NCI-H345 (cell line): ENCODE measurements at regions not wholly inside any gene's neighbourhood (a gene's known extent, or its start where the extent isn't known, plus 50 kb on each side); places are given as distances from the start of the nearest gene placed in this dataset.
A peak's percentile ranks its signal among the peaks of the same experiment; 100 is the strongest.

Source experiments
- DNase-seq: peaks from one replicate; lab custom pipeline; 2025; lab: John Stamatoyannopoulos, UW

DNA sequence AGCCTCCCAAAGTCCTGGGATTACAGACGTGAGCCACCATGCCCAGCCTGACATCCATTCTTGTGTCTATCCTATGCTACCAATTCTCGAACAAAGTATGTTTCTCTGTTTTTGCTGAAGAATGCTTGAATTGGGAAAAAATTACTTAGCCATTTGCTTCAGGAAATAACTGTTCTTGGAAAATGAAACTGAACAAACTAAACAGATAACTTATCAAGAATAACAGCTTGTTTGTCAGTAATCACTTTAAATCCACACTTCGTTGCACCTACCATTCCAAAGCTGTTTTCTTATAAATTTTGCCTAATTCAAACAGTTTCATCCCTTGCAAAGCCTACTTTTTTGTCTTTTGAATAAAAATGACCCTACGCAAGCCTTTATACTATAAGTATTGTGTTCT lies 672.9 kb downstream of the SUCLG1 start:
- no peak for DNase-seq

DNA sequence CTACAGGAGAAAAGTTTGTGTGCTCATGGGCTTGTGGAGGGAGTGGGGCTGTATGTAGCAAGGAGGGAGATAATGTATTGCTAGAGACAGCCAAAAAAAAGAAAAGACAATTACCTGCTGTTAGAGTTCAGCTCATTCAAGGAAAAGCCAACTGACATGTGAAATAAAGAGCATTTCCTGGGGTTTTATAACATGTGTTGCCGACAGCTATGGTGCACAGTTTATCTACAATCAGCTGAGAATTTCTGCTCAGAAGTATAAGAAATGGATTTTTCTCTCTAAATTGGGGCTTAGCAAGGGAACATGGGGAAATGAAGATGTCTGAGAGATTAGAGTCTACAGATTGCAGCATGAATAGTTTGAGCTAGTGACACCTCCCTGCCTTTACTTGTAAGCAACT lies 674.1 kb downstream of the SUCLG1 start:
- DNase-seq, result no peak

DNA sequence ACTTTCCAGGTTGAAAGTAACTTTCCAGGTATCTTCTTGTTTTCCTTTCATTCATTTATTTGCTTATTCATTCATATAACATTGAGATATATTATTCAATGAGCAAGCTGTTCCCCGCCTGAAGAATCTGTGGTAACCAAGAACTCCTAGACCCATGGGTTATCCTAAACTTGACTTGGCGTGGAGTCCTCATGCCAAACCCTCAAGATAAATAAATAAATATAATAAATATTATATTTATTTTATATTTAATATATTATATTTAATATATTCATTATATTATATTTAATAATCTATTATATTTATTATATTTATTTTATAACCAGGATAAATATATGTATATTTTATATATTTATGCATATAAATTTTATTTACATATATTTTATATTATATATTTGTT lies 674.8 kb downstream of the SUCLG1 start:
- no peak for DNase-seq

DNA sequence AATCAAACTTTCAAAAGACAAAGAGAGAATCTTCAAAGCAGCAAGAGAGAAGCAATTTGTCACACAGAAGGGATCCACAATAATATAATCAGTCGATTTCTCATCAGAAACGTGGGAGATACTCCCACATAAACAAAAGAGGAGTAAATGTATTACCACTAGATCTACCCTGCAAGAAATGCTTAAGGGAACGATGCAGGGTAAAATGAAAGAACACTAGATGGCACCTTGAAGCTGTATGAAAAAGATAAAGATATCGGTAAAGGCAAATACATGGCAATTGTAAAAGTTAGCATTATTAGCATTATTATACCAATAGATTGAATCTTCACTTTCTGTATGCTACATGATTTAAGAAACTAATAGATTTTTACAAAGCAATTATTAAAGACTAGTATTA lies 677.0 kb downstream of the SUCLG1 start:
- no peak for DNase-seq

DNA sequence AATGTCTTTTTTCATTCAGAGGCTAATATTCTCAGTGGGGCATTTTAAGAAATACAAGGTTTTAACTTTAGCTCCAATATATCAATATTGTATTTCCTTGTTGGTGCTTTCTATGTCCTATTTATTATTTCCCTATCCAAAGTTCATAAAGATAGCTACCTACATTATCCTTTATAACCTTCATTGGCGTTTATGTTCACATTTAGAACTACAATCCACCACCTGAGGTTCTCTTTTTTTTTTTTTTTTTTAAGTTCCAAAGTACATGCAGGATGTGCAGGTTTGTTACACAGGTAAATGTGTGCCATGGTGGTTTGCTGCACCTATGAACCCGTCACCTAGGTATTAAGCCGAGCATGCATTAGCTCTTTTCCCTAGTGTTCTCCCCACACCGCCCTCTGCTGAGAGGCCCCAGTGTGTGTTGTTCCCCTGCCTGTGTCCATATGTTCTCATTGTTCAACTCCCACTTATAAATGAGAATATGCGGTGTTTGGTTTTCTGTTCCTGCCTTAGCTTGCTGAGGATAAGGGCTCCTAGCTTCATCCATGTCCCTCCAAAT lies 694.6 kb downstream of the SUCLG1 start:
- no peak for DNase-seq

DNA sequence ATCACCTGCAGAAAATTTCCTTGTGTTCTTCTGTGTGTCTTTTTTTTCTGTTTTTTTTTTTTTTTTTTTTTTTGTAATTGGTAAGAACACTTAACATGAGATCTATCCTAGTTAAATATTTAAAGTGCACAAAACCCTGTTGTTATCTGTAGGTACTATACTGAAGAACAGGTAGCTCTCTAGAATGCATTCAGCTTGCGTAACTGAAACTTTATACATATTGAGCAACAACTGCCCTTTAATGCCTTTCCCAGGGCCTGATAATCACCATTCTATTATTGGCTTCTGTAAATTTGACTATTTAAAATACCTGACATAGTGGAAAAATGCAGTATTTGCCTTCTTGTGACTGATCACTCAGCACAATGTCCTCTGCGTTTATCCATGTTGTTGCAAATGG lies 701.8 kb downstream of the SUCLG1 start:
- DNase-seq, result peak; percentile 17

DNA sequence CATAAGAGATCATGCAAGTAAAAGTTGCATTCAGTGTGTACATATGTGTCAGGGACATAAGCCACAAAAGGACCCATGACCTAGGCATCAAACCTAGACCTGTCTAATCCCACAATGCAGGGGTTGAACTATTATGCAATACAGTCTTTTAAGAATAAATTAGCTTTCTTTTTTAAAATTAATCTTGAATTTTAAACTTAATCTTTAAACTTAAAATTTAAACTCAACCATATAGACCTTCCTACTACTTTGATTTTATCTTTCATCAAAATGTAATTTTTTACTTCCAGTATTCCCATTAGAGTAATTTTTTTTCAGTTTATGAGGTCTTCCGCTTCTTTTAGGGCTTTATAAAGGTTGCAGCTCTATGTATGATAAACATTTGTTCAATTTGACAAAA lies 702.9 kb downstream of the SUCLG1 start:
- DNase-seq, result no peak

DNA sequence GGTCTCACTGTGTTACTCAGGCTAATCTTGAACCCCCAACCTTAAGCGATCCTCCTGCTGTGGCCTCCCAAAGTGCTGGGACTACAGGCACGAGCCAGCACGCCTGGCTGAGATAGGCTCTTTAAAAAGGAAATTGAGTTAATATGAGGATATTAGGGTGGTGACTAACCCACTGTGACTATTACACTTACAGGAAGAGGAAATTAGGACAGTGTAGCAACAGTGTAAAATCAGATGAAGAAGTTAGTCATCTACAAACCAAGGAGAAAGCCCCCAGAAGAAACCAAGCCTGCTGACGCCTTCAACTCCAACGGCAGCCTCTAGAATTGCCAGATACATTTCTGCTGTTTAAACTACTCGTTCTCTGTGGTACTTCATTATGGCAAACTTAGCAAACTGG lies 711.9 kb downstream of the SUCLG1 start:
- DNase-seq, result no peak

DNA sequence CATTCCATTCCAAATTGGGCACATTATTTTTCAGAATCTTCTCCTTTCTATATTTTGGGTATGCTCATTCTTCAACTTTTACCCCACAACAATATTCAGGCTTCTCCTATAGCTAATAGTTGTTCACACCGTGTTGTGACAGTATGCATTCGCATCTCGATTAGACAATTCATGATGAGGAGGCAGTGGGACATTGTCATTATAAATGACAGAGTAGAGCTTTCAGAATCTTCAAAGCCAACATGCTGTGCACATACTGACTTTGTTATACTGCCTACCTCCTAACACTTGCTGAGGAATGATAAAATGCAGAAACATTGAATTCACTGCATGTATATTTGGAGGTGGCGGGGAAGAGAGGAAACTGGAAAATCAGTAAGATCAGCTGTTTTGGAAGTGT lies 714.2 kb downstream of the SUCLG1 start:
- no peak for DNase-seq

DNA sequence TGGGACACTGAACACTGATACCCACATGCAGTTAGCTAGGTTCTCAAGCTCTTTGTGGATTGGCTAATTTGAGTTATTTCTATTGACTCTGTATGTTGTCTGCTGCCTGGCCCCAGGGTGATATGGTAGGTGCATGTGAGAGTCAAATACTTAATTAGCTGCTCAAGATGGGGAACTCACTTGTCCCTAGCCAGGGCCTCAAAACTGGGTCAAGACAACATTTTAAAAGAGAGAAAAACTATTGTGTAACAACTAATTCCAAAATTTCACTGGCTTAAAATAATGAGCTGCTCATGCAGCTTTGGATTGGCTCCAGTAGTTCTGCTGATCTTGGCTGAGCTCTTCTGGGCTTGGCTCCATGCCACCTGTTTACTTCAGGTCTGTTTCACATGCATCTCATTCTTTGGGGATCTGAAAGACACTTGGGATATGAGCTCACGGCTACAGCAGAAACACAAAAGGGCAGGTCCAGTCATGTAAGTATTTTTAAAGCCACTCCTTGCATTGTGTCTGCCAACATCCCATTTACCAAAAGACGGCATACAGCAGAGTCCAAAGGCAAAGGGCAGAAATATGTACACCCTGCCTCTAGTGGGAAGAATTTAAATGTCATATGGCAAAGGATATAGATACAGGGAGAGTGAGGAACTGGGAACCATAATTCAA lies 716.8 kb downstream of the SUCLG1 start:
- peak; percentile 85 for DNase-seq

DNA sequence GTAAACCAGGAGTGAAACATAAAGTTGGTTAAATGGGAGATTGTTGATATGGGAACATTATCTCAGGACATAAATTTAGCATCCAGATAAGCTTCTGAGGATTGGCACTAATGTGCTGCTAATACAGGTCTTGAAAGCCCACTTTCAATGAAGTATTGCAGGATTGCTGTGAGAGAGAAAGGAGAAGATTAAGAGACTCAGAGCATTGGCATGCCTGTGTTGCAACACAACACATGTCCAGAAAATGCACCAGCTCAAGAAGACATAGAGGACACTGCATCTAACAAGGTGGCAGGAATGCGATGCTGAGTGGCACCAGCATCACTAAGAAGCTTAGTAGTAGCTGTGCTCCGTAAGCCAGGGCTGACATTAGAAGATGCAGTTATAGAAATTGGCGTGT lies 728.9 kb downstream of the SUCLG1 start:
- DNase-seq, result no peak

DNA sequence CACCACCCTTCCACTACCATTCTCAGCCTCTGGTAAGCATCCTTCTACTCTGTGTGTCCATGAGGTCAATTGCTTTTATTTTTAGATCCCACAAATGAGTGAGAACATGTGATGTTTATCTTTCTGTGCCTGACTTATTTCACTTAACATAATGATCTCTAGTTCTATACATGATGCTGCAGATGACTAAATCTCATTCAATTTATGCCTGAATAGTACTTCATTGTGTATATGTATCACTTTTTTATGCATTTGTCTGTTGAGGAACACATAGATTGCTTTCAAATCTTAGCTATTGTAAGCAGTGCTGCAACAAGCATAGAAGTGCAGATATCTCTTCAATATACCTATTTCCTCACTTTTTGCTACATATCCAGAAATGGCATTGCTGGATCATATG lies 733.3 kb downstream of the SUCLG1 start:
- DNase-seq, result peak; percentile 78

DNA sequence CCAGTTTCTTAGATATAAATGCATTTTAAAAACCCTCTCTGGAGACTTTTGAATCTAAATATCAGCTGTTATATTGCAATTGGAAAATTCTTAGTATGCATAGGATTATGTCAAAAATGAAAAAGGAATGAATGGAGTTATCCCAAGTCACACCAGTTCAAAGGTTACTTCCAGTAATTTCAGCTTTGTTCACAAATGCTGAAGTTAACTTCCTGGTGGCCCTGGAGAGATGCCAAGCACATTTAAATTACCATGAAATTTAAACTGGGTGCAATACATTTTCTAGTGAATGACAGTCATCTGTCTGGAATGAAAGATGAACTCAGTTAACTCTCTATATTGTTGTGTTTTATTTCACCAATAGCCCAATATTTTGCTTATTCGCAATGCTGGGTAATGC lies 753.9 kb downstream of the SUCLG1 start:
- DNase-seq, result peak; percentile 7

DNA sequence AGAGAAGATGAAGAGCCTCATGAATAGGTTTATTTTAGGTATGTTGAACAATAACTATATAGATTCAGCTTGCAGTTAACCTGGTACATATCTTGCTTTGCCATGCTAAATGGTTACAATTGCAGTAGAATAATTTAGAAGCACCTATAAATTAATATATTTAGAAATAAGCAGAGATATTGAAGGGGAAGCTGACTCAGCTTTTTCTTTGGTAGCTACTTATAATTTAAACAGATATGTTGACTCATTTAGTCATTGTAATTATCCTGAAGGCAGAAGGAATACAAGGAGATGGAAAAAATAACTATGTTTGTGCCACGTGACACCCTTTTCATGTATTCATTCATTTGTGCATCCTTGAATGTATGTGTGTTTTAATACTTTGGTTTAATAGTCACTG lies 755.5 kb downstream of the SUCLG1 start:
- no peak for DNase-seq

DNA sequence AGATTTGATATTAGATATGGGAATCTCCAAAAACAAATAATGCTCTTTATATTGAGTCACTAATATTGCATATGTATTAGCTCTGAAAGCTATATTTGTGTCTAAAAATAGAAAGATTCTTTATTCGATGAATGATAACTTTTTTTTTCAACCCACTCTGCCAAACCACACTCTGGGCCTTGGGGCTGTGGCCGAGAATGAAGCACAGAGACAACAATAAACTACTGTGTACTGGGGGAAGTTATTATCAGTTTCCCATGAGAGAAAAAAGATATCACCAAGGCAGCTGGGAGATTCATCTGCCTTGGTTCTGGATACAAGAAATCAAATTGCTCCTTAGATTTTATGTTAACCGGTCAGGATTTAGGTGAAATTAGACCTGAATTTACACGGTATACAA lies 762.2 kb downstream of the SUCLG1 start:
- DNase-seq, result no peak

DNA sequence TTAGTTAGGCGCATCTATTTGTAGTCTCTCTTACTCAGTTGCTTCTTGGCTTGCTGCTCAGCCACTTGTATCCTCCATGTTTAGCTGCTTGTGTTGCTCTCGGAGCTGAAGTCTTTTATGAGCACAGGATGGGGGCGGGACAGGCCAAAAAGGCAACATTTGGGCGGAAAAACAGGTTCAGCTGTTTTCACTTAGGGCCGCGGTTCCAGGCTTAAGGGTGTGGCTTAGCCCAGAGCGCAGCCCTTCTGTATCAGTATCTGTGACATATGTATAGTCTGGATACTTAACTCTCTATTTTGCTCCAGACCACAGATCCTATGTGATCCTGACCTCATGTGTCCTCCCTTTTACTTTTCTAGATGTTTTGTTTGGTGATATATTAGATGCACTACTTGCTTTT lies 763.5 kb downstream of the SUCLG1 start:
- DNase-seq, result no peak

DNA sequence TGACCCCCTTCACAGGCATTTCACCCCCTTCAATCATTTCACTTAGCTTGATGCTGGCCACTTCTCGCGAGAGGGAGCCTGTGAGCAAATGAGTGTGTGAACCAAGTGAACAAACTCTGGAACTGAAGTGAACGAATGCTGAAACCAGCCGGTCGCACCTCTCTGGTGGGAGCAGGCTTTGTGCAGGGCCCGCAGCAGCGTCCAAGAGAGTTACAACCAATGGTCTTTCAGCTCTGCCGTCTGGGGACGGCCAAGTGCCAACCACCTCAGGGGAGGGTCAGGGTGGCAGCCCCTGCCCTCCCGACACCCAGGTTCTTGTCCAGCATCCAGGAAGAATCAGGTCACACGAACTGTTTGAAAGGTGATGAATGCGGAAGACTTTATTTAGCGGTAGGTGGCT lies 764.0 kb downstream of the SUCLG1 start:
- no peak for DNase-seq

DNA sequence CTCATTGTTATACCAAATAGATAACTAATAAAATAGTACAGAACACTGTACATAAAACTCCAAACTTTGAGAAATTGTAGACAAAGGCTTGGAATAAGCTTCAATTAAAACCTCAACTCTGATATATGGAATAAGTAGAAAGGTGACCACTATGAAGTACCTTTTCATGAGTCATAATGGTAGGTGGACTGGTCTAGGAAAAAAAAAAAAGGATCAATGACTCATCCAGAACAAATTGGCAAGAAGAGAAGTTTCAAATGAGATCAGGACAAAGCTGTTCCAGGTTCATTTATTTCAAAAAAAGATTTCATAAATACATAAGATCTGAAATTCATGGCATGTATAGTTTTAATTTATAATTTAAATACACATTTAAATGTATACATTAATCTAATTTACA lies 769.7 kb downstream of the SUCLG1 start:
- no peak for DNase-seq

DNA sequence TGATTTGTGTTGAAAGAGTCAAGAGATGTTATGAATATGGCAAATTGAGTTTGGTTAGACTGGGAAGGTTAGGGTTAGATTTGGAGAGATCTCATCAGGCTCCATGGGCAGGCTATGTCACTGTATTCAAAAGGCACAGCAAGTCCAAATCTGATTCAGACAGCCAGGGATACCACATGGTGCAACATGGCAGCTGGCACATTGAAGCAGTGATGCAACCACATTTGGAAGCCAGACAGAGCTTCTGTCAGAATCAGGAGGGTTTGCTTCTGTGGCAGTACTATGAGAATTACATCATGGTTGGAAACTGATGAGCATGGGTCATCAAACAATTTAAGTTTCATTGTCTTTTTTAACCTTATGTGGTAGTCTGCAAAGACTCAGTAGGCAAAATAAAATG lies 772.2 kb downstream of the SUCLG1 start:
- DNase-seq, result no peak

DNA sequence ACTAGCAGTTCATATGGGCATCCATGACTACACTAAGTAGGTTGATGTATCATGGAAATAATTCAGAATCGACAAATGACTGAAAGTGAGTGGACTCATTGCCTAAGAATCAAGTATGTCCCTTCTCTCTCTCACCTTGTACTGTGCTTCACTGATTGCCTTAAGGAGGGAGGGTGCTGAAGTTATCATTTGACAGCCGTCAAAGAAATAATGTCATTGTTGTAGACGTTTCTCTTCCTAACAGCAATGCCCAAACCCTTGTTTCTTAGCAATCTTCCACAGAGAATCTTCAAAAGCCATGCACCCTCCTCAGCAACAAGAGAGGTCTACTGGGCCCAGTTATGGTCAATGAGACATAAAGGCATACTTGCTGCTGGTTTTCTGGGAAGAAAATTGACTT lies 785.0 kb downstream of the SUCLG1 start:
- DNase-seq, result no peak

DNA sequence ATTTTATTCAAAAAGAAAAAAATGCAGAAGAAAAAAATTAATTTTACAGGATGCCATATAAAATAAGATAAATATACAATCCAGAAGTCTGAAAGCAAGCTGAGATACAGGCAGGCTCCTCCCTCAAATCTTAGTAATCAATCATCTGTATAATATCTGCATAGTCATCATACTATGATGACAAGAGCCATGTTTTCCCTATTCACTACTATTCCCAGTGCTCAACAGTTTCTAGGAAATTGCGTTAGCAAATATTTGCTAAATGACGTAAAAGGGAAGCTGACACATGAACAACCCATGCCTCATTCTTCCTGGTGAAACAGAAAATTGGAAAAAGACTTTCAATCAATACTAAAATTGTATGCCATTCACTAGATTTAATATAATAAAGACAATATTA lies 793.2 kb downstream of the SUCLG1 start:
- DNase-seq, result no peak

DNA sequence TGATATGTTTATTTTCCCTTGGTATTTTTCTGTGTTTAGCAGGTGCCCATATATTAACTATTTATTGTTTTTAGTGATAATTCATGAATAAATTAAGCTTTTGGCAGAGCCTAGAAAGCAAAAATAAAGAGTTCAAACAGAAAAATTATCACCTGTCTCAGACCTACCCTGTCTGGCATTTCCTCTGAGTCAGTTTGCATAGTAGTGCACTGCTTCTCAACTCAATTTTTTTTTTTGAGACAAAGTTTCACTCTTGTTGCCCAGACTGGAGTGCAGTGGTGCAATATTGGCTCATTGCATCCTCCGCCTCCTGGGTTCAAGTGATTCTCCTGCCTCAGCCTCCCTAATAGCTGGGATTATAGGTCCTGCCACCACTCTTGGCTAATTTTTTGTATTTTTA lies 793.9 kb downstream of the SUCLG1 start:
- no peak for DNase-seq

DNA sequence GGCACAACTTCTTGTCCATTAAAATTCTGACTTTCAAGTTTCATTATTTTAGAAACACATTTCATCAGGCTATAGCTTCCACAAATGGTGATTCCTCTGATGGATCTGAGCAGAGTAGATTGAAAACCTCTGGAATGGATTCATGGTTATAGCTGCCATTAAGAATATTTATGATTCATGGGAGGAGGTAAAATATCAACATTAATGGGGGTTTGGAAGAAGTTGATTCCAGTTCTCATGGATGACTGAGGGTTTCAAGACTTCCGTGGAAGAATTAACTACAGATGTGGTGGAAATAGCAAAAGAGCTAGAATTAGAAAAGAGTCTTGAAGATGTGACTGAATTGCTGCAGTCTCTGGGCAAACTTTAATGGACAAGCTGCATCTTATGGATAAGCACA lies 797.4 kb downstream of the SUCLG1 start:
- DNase-seq, result no peak

DNA sequence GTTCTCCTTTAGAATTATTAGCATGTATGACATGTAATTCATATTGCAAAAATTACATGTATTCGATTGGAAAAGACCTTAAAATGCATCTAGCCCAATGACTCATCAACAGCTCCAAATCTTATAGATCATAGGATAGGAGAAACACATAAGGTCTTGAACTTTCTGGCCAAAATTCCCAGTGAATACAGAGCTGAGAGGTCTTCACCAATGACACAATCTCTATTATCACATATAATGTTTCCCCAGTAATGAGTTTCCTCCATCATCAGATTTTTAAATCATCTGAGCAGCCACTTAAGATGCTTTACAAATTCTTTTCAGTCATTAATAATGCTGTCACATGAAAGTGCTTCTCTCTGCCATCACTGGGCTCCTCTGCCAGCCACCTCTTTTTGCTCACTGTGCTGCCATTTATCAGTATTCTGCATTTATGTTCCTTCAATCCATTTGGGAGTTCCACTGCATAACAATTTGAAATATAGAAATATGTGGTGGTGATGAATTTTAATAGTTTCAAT lies 804.9 kb downstream of the SUCLG1 start:
- no peak for DNase-seq
